ENCODE measurements at regions not wholly inside any gene's neighbourhood (a gene's known extent, or its start where the extent isn't known, plus 50 kb on each side); places are given as distances from the start of the nearest gene placed in this dataset.

DNA sequence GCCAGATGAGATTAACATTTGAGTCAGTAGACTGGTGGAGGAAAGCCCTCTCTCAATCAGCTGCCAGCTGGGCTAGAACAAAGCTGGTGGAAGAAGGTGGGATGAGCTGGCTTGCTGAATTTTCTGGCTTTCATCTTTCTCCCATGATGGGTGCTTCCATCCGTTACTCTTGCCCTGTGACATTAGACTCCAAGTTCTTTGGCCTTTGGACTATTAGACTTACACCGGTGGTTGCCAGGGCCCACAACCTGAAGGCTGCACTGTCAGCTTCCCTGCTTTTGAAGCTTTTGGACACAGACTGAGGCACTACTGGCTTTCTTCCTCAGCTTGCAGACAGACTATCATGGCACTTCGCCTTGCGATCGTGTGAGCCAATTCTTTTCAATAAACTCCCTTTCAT, 642.7 kb downstream of the TAF11L14 start:
- no peaks in the 10 kb centered on the region for H3K79me1 ChIP-seq (ENCODE audit: low read depth in 1 of 2, low read length in 2 of 2)
- no peaks in the 10 kb centered on the region for H3K9me1 ChIP-seq (ENCODE audit: insufficient read depth, low read length)
- no peaks in the 10 kb centered on the region for H3K36me3 ChIP-seq (ENCODE audit: control insufficient read depth, insufficient read depth, low read length)
- H4K91ac ChIP-seq (ENCODE audit: insufficient read depth, low read depth, low read length), result no peak overlapping the region
- no peak overlapping the region for H4K8ac ChIP-seq (ENCODE audit: low read depth in 2 of 2, low read length in 2 of 2)
- ChIA-PET CTCF (interaction anchor here (2.0 kb wide), 1 partner anchor 1061 kb away, joined by 5 read pairs; no protein-coding TSS in a partner anchor), POLR2A (ENCODE audit: unreplicated experiment) (no interaction called here)
- 100% methylated on average over 1 of the region's 5 CpGs; no CpG with 5 or more reads in 1 of the 2 experiments for WGBS, 2 experiments (ENCODE audit: extremely low coverage in 2 of 2, insufficient read length in 1 of 2)
- ATAC-seq (ENCODE audit: low read depth) (no peak), DNase-seq (no peak)
- no peak overlapping the region for H3K4ac ChIP-seq (ENCODE audit: low read depth, low read length)
- no peak overlapping the region for H2AK5ac ChIP-seq (ENCODE audit: low read depth, low read length)
- no peak overlapping the region for H3K4me2 ChIP-seq (ENCODE audit: low read depth, low read length)
- H2BK20ac ChIP-seq (ENCODE audit: low read depth, low read length), result no peak overlapping the region
- H3K9me3 ChIP-seq (ENCODE audit: control insufficient read depth, insufficient read depth, low read length), result no peaks in the 10 kb centered on the region
- no peak overlapping the region for H3K9ac ChIP-seq (ENCODE audit: low read depth, low read length)
- TF ChIP-seq RAD21 (IDR thresholded peaks at IDR 0.05; ENCODE audit: low read length) (no peak), CTCF (conservative IDR thresholded peaks at IDR 0.05; ENCODE audit: low read depth, low read length) (no peak), RCOR1 (IDR thresholded peaks at IDR 0.05; ENCODE audit: insufficient replicate concordance, low read length) (no peak), USF2 (IDR thresholded peaks at IDR 0.05; ENCODE audit: low read depth, low read length) (no peak), MAFK (IDR thresholded peaks at IDR 0.05; ENCODE audit: low read depth, low read length) (no peak), CHD1 (IDR thresholded peaks at IDR 0.05; ENCODE audit: low read depth, low read length) (no peak), MAZ (IDR thresholded peaks at IDR 0.05; ENCODE audit: borderline replicate concordance, low read depth, low read length) (no peak), CEBPB (IDR thresholded peaks at IDR 0.05; ENCODE audit: low read depth, low read length) (no peak), BHLHE40 (IDR thresholded peaks at IDR 0.05; ENCODE audit: low read depth, low read length) (no peak), SMC3 (IDR thresholded peaks at IDR 0.05; ENCODE audit: low read depth, low read length) (no peak), RFX5 (IDR thresholded peaks at IDR 0.05; ENCODE audit: low read depth, low read length) (no peak), POLR2A (IDR thresholded peaks at IDR 0.05; ENCODE audit: low read depth, low read length) (no peak)
- no peak overlapping the region for H2AFZ ChIP-seq (replicated peaks; ENCODE audit: low read length, poor library complexity)
- no peak overlapping the region for H3K27ac ChIP-seq (ENCODE audit: insufficient read depth, low read length)
- H3K4me3 ChIP-seq (ENCODE audit: insufficient read depth, low read depth, low read length), result no peak overlapping the region
- H3K4me1 ChIP-seq (ENCODE audit: control insufficient read depth, insufficient read depth, low read length), result no peaks in the 10 kb centered on the region
- no peak overlapping the region for H3K18ac ChIP-seq (ENCODE audit: low read depth, low read length)
- no peak overlapping the region for H2BK15ac ChIP-seq (ENCODE audit: low read depth, low read length)
- H3K23ac ChIP-seq (ENCODE audit: low read depth, low read length), result no peak overlapping the region
- H3K56ac ChIP-seq (ENCODE audit: extremely low read depth, insufficient read depth, low read length), result no peak overlapping the region
- no peak overlapping the region for H3K14ac ChIP-seq (replicated peaks; ENCODE audit: low read depth, low read length)
- no peaks in the 10 kb centered on the region for H3K27me3 ChIP-seq (ENCODE audit: control insufficient read depth, insufficient read depth, low read length)
- no peaks in the 10 kb centered on the region for H4K20me1 ChIP-seq (ENCODE audit: insufficient read depth, low read length)
- H4K5ac ChIP-seq (ENCODE audit: low read depth, low read length), result no peak overlapping the region
- intact Hi-C loops (cut with micrococcal nuclease) (no loop called here), dilution Hi-C loops (cut with HindIII; ENCODE audit: low sequenced_read_pairs, unreplicated experiment) (no loop called here), in situ Hi-C loops (cut with MboI; ENCODE audit: low sequenced_read_pairs) (no loop called here)
- no peak overlapping the region for H2BK5ac ChIP-seq (ENCODE audit: low read depth, low read length, poor library complexity, severe bottlenecking)
- no TSS peak for BruUV-seq (replicated peaks)
- H2BK120ac ChIP-seq (ENCODE audit: low read depth, low read length), result no peak overlapping the region
- no peak overlapping the region for H2AK9ac ChIP-seq (replicated peaks; ENCODE audit: low read depth, low read length, poor library complexity)

Measured in IMR-90 (cell line).